Activated B cell treated with CpG ODN at 0.5 μM for 24 hours (primary cell): ENCODE measurements at regions not wholly inside any gene's neighbourhood (a gene's known extent, or its start where the extent isn't known, plus 50 kb on each side); places are given as distances from the start of the nearest gene placed in this dataset.

Source experiments
- ATAC-seq: fragments of 200-7000 bp; cut with Tn5 transposase; one replicate; pipeline ENCODE4 v1.10.0; 2021; ENCODE audit warnings: low read depth, mild to moderate bottlenecking, moderate library complexity
- CTCF ChIA-PET: fragments of 350-600 bp; sonication (Branson Sonifier 250); formaldehyde crosslinking; loops from one replicate; lab custom pipeline; 2021; ENCODE audit warnings: antibody characterized with exemption; lab: Charles Lee
- POLR2A ChIA-PET: fragments of 350-600 bp; sonication (Branson Sonifier 250); formaldehyde crosslinking; loops from one replicate; lab custom pipeline; 2021; ENCODE audit warnings: antibody characterized with exemption; lab: Charles Lee
- DNase-seq: peaks from one replicate; pipeline ENCODE4 v3.0.0; 2022
- H3K27ac Mint-ChIP-seq: one replicate; pipeline ENCODE4 v1.8.0; 2020; ENCODE audit warnings: mixed read lengths
- H3K27me3 Mint-ChIP-seq: one replicate; pipeline ENCODE4 v1.8.0; 2021; ENCODE audit warnings: mixed read lengths
- H3K36me3 Mint-ChIP-seq: one replicate; pipeline ENCODE4 v1.8.0; 2021; ENCODE audit warnings: low read depth, mixed read lengths
- H3K4me1 Mint-ChIP-seq: one replicate; pipeline ENCODE4 v1.8.0; 2021; ENCODE audit warnings: mixed read lengths
- H3K4me3 Mint-ChIP-seq: one replicate; pipeline ENCODE4 v1.8.0; 2020; ENCODE audit warnings: mild to moderate bottlenecking, mixed read lengths
- H3K9me3 Mint-ChIP-seq: one replicate; pipeline ENCODE4 v1.8.0; 2020; ENCODE audit warnings: mixed read lengths
- CTCF ChIP-seq: fragments of 200-600 bp; IDR thresholded peaks from one replicate; pipeline ENCODE4 v1.8.0; 2022; ENCODE audit warnings: antibody characterized with exemption, mild to moderate bottlenecking
- intact Hi-C: fragments of 100-400 bp; cut with micrococcal nuclease; formaldehyde crosslinking; loops from one replicate; pipeline ENCODE4 v1.15.1; 2024

- intact Hi-C loops, result no loop called here
- H3K27me3 Mint-ChIP-seq, result no peaks in the 10 kb centered on the region
- no peak overlapping the region for H3K4me3 Mint-ChIP-seq
- H3K36me3 Mint-ChIP-seq, result peaks cover 8% of the 10 kb centered on the region
- H3K27ac Mint-ChIP-seq, result no peak overlapping the region
- DNase-seq (no peak), ATAC-seq (no peak)
- H3K4me1 Mint-ChIP-seq, result no peaks in the 10 kb centered on the region
- ChIA-PET POLR2A (no interaction called here), CTCF (no interaction called here)
- TF ChIP-seq CTCF, result no peak
- peaks cover 9% of the 10 kb centered on the region for H3K9me3 Mint-ChIP-seq
Measured at GRCh38 chr6:159642995-159643394, 50.0 kb downstream of the SOD2 start.

DNA sequence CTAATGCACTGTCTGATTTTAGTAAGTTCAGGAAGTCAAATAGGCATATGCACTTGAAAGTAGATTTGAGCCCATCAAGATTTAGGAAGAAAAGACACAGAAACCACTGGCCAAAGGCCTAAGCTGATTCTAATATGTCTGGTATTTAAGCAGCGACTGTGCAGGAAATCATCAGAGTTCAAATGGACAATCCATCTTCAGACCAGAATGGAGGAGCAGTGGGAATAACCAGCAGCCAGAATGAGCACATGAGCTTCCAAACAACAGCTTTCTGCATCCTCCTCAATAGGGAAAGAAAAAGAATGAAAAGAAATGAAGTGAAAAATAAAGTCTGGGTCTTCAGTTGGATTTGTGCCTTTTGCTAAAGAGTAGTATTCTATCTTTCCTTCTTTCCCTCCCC, 50.6 kb downstream of the SOD2 start:
- H3K27me3 Mint-ChIP-seq, result no peaks in the 10 kb centered on the region
- intact Hi-C loops, result no loop called here
- no peak for DNase-seq
- no peak overlapping the region for H3K4me3 Mint-ChIP-seq
- H3K4me1 Mint-ChIP-seq, result no peaks in the 10 kb centered on the region
- TF ChIP-seq CTCF, result no peak
- H3K36me3 Mint-ChIP-seq, result peaks cover 8% of the 10 kb centered on the region
- CTCF ChIA-PET, result no interaction called here
- H3K27ac Mint-ChIP-seq, result no peak overlapping the region
- no peak for ATAC-seq
- POLR2A ChIA-PET, result no interaction called here
- H3K9me3 Mint-ChIP-seq, result peaks cover 11% of the 10 kb centered on the region

DNA sequence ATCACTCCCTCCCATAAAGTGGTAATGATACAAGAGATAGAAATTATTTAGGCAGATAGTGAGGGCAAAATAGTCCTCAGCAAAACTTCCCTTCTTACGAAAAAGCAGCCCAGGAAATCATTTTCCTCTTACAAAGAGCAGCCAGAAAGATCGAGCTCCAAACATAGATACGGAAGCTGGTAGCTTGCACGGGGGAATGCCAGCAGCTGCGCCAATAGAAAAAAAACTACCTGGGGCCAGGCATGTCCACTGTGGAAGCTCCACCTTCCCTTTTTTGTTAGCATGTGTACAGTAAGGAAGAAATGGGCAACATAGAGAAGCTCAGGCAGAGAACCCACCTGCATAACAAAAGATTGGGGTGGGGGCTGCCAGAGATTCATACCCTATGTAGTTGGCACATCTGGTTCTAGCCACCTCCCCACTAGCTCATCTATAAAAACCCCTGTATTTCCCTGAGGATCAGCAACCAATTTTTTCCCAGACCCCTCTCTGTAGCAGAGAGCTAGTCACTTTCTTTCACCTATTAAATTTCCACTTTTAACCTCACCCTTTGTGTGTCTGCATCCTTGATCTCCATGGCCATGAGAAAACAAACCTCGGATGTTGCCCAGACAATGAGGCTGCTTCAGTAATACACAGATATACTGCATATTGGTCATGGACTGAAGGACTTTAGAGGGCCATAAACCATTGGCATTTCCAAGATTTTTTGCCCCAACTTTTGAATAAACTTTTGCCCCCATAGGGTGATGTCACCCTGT, 52.1 kb downstream of the SOD2 start:
- POLR2A ChIA-PET, result no interaction called here
- DNase-seq, result no peak

DNA sequence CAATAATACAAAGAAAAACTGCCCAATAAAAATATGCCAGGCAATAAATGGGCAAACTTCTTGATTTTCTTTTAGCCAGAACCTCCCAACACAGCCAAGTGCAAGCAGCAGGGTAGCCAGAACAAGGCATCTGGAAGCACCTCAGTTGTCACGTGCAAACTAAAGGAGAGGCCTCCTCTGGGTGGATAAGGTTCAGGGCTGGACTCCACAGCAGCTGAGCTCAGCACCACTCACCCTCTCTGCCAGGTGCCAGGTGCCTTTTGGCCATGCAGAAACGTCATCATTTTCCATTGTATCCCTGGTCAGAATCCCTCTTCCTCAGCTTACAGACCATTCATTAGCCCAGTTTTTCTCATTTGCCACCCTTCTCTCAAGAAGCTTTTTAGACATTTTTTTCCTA, 52.7 kb downstream of the SOD2 start:
- CTCF ChIA-PET, result no interaction called here
- intact Hi-C loops, result no loop called here
- Mint-ChIP-seq H3K27me3 (no peaks in the 10 kb centered on the region), H3K9me3 (peaks cover 11% of the 10 kb centered on the region), H3K4me3 (no peak overlapping the region), H3K27ac (no peak overlapping the region), H3K4me1 (no peaks in the 10 kb centered on the region), H3K36me3 (peaks cover 8% of the 10 kb centered on the region)
- ATAC-seq, result no peak
- POLR2A ChIA-PET, result no interaction called here
- no peak for DNase-seq
- no peak for TF ChIP-seq CTCF

More for the DNA sequence above, 52.1 kb downstream of the SOD2 start:
- ATAC-seq, result no peak
- CTCF ChIA-PET, result no interaction called here
- Mint-ChIP-seq H3K4me1 (no peaks in the 10 kb centered on the region), H3K27ac (no peak overlapping the region), H3K36me3 (peaks cover 8% of the 10 kb centered on the region), H3K9me3 (peaks cover 11% of the 10 kb centered on the region), H3K27me3 (no peaks in the 10 kb centered on the region), H3K4me3 (no peak overlapping the region)
- intact Hi-C loops, result no loop called here
- TF ChIP-seq CTCF, result no peak

DNA sequence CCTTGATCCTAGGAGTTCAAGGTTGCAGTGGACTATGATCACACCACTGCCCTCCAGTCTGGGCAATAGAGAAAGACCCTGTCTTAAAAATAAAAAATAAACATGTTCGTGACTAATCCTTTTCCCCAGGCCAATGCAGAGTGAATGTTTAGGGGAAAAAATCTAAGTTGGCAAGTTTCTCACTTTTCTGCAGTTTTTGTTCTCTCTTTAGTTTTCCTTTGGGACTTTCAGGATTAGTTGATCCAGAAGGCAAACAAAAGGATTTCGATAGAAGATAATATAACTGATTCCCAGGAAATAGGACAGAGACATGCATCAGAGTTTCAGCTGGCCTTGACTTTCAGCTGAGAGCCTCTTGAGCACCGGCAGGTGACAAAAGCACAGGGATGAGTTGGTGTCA, 53.3 kb downstream of the SOD2 start:
- POLR2A ChIA-PET, result no interaction called here
- no peak overlapping the region for H3K27ac Mint-ChIP-seq
- CTCF ChIA-PET, result no interaction called here
- no peaks in the 10 kb centered on the region for H3K4me1 Mint-ChIP-seq
- peaks cover 8% of the 10 kb centered on the region for H3K36me3 Mint-ChIP-seq
- H3K4me3 Mint-ChIP-seq, result no peak overlapping the region
- peaks cover 11% of the 10 kb centered on the region for H3K9me3 Mint-ChIP-seq
- TF ChIP-seq CTCF, result no peak
- DNase-seq (no peak), ATAC-seq (no peak)
- intact Hi-C loops, result no loop called here
- H3K27me3 Mint-ChIP-seq, result no peaks in the 10 kb centered on the region
